GM21447 (cell line): ENCODE measurements at regions not wholly inside any gene's neighbourhood (a gene's known extent, or its start where the extent isn't known, plus 50 kb on each side); places are given as distances from the start of the nearest gene placed in this dataset.

Experiments
- ATAC-seq: cut with Tn5 transposase; IDR thresholded peaks from one replicate; pipeline ENCODE4 v1.9.1; 2021; ENCODE audit not compliant: unreplicated experiment

GRCh38 chr2:66382091-66382490 lies 52.8 kb upstream of the MEIS1 start:
- no peak for ATAC-seq

- no peak for ATAC-seq
Measured at GRCh38 chr2:66379473-66379872, 55.5 kb upstream of the MEIS1 start.

- no peak for ATAC-seq
Measured at GRCh38 chr2:66377832-66378231, 57.1 kb upstream of the MEIS1 start.

GRCh38 chr2:66370824-66371223 lies 64.1 kb upstream of the MEIS1 start:
- no peak for ATAC-seq

- no peak for ATAC-seq
Measured at GRCh38 chr2:66366619-66367018, 68.3 kb upstream of the MEIS1 start.

- no peak for ATAC-seq
Measured at GRCh38 chr2:66364495-66365333, 70.2 kb upstream of the MEIS1 start.

- ATAC-seq = no peak
Measured at GRCh38 chr2:66362701-66363100, 72.2 kb upstream of the MEIS1 start.

GRCh38 chr2:66346231-66346664 lies 88.7 kb upstream of the MEIS1 start:
- no peak for ATAC-seq

- ATAC-seq = no peak
Measured at GRCh38 chr2:66344087-66344663, 90.8 kb upstream of the MEIS1 start.

GRCh38 chr2:66343259-66343658 lies 91.7 kb upstream of the MEIS1 start:
- ATAC-seq = no peak

GRCh38 chr2:66340521-66340920 lies 94.4 kb upstream of the MEIS1 start:
- no peak for ATAC-seq

GRCh38 chr2:66334237-66335029 lies 100.5 kb upstream of the MEIS1 start:
- ATAC-seq = no peak

GRCh38 chr2:66331176-66331575 lies 103.7 kb upstream of the MEIS1 start:
- ATAC-seq = no peak

GRCh38 chr2:66329081-66329605 lies 105.8 kb upstream of the MEIS1 start:
- no peak for ATAC-seq

GRCh38 chr2:66327066-66327740 lies 107.7 kb upstream of the MEIS1 start:
- ATAC-seq = no peak

- ATAC-seq = no peak
Measured at GRCh38 chr2:66324909-66325528, 109.9 kb upstream of the MEIS1 start.

GRCh38 chr2:66324356-66324755 lies 110.6 kb upstream of the MEIS1 start:
- ATAC-seq = no peak

GRCh38 chr2:66323406-66323805 lies 111.5 kb upstream of the MEIS1 start:
- no peak for ATAC-seq

GRCh38 chr2:66322506-66323260 lies 112.2 kb upstream of the MEIS1 start:
- no peak for ATAC-seq
